ENCODE measurements at regions not wholly inside any gene's neighbourhood (a gene's known extent, or its start where the extent isn't known, plus 50 kb on each side); places are given as distances from the start of the nearest gene placed in this dataset.
A peak's percentile ranks its signal among the peaks of the same experiment; 100 is the strongest.

DNA sequence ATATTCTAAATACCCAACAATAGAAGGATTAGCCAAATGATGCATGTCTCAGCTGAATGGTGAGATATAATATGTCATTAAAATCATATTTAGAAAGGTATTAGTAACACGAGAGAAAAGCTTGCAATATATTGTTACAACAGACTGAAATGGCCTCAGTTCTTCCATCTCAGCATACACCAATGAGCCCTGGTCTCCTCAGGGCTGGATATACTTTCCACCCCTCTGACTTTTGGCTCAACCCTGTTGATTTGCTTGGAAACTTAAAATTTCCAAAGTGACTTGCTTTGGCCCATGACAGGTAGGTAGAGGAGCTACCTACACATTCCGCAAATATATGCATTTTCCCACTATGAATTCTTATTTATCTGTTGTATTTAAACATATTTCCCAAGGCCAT is 908.1 kb upstream of the TMEM132C start:
- DNase-seq = no peak

DNA sequence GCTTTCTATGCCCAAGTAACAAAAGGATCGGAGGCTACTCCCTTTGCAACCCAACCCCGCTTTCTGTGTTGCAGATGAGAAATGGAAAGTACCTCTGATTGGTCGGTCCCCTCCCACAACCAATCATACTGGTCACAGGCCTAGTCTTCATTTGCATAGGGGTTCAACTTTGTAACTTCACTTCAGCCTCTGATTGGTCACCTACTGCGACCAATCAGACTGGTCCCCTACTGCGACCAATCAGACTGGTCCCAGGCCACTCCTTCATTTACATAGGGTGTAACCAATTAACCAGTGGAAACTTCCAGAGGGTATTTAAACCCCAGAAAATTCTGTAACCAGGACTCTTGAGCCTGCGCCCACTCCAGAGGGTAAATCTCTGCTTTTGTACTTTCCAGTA is 906.4 kb upstream of the TMEM132C start:
- DNase-seq = no peak

DNA sequence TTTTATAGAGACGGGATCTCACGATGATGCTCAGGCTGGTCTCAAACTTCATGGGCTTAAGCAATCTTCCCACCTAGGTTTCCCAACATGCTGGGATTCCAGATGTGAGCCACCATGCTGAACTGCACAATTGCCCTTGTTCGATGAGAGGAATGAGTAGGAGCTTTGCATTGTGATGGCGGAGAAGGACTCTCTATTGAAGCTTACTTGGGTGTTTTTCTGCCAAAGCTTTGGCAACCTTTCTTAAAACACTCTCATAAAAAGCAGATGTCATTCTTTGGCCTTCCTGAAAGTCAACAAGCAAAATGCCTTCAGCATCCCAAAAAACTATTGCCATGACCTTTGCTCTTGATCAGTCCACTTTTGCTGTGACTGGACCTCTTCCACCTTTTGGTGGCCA is 904.8 kb upstream of the TMEM132C start:
- no peak for DNase-seq

DNA sequence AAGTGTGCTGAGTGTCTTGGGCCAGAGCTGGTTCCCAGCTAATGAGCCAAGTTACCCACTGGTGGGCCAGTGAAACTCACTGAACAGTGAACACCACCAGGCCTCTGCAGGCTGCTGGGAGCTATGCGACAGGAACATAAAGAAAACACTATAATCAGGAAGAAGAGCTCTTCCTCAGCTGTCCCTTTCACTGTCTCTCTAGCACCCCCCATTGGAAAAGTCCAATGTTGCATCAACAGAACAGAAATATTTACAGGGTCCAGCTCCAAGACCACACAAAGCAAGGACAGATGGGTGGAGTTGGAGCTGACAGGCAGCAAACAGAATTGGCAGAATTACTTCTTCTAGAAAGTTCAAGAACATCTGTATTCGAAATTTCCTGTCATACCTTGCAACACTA is 903.6 kb upstream of the TMEM132C start:
- peak; percentile 8 for DNase-seq

DNA sequence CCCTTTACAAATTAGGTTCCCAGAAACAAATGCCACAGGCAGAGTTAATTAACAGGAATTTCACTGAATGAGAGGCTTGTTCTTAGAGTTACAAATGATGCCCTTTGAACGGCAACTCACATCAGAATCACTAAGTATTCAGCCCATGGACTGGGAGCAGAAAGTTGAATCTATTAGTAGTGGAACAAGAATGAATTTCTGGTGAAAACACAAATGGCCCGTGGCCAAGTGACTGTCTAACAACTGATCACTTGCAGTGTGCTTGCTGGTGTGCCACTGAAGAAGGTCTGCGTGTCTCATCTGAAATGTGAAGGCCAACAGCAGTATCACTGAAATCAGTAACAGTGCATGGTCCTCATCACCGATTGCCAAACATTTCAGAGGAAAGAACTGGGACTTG is 893.4 kb upstream of the TMEM132C start:
- DNase-seq = no peak

DNA sequence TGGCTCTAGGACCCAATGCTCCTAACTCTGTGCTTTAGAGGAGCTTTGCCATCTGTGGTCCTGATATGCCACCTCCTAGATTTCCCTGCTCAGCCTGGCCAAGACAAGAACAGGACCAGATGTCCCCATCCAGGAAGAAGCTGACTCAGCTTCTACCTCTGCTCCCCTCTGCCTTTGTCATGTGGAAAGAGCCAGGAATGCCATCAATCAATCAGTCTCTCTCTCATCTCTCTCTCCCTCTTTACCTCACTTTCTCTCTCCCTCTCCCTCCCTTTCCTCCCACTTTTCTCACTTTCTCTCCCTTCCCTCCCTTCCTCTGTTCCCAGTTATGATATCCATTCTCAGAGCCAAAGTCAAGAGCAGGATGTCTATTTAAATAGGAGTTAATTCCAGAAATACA is 892.5 kb upstream of the TMEM132C start:
- no peak for DNase-seq

DNA sequence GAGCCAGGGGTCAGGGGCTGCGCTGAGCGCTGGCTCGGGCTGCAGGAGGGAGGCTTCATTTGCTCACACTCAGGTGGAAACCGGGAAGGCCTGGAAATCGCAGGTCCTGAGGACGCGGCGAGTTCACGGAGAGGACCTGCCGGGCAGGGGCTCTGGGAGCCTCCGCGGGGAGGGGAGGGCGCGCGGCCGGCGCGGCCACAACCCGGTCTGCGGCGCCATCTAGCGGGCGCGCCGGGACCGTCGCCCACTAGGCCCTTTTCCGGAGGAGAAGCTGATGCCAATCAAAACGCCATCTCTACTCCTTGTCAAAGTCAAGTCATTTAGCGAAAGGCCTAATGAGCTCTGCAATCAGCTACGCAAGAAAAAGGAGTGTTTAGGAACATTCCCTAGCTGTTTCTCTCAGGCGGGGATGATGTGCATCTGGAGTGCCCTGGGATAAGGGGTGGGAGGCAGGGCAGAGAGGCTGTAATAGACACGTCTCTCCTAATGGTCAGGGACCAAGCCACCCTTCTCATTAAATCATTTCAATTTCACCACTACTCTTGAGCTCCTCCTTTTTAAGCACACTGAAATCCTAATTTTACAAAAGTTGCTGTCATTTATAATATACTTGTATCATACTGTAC is 885.8 kb upstream of the TMEM132C start:
- DNase-seq = peak; percentile 51

DNA sequence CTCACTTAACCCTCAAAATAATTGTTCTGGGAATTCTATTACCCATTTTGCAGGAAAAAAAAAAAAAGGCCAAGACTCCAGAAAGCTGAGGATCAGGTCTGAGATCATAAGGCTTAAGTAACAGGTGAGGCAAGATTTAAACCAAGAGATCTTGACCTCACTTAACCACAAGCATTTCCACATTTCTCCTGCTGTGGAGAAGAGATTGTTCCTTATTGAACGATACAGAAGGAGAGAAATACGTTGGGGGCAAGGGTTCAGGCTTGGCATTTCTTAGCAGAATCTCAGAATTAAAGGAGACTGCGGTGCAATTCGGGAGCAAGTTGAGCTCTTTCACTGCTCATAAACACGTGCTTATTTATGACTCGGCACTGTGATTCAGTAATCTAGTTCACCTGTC is 885.3 kb upstream of the TMEM132C start:
- no peak for DNase-seq

DNA sequence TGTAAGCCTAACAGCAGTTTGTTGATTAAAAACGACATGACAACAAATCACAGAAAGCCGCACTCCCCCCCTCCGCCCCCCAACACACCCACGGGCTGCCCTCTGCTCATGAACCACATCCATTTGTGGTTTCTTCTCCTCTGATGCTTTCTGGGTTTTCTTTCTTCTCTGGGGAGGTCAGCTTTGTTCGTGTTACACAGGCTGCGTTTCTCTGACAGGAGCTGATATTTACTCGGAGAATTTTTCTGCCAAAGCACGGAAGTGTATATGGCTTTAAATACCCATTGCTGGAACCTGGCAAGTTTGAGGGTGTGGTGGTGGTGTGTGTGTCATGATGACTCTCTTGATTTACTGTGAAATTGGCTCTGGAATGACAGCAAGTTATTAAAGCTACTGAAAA is 883.7 kb upstream of the TMEM132C start:
- no peak for DNase-seq

DNA sequence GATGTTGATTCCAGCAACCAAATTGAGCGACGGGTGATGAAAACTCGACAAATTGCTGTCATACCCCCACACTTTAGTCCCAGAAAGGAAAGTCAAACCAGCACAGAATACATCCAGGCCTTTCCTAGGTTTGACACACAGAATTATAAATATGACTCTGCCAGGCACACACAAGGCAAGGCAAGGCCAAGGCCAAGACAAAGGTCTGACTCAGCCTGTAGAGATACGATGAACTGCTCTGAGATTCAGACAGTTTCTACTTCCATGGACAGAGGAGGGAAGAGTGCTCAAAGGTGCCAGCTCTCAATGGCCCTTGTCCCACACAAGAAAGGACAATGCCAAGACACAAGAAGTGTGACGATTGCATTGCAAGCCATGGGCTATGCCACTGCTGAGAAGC is 880.2 kb upstream of the TMEM132C start:
- no peak for DNase-seq

DNA sequence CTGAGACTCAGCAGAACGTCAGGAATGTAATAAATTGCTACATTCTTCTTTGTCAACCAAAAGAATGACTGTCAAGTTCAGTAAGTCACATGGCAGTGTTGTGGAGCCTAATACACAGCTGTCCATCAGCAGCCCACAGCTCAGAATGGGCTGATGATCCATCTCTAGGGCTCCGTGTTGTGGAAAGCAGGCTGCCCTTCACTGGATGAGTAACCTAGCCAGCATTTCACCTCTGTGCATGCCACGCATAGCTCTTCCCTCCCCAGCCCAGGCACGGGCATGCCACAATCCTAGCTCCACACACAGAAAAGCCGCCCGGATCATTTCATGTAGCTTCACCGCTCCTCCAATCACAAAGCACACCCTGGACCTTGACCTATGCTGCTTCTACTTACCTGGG is 878.0 kb upstream of the TMEM132C start:
- DNase-seq = no peak

DNA sequence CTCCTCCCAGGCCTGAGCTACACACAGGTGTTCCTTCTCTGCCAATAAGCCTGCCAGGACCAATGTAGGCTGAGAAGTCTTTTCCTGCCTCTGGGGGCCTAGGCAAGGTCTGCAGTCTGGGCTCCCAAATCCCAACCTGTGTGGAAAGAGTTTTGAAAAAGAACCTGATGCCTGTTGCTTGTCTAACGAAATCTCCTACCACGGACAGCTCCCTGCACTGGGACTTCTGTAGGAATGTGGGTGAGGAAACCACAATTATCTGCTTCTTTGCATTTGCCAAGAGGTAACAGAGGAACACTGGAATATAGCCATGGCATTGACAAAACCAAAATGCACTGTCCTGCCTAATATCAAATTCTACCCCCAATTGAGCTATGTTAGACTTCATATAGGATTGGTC is 877.0 kb upstream of the TMEM132C start:
- DNase-seq = no peak

DNA sequence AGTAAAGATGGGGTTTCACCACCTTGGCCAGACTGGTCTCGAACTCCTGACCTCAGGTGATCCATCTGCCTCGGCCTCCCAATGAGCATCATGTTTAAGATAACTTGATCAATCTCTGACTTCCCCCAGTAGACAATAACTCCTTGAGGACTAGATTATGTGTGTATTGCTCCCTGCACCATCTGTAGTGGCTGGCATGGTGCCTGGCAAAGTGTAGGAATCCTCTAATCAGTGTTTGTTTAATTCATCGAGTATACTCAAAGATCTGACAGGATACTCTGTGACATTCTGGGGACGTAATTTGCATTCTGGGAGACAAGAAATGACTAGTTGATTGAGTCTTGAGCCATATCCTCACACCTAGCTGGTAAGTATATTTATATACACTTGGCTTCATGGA is 873.5 kb upstream of the TMEM132C start:
- DNase-seq = no peak

DNA sequence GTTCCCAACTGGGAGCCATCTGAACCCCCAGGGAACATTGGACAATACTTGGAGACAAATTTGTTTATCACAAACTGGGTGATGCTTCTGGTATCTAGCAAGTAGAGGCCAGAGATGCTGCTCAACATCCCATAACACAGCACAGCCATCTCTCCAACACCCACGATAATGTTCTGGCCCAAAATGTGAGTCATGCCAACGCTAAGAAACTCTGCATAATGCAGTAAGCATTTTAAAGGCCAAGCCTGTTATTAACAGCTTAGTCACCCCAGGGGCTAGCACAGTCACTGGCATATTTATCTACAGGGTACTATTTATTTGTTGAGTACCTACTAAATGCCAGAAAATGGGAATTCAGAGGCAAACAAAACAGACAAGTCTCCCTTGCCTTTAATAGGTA is 873.1 kb upstream of the TMEM132C start:
- DNase-seq = no peak

DNA sequence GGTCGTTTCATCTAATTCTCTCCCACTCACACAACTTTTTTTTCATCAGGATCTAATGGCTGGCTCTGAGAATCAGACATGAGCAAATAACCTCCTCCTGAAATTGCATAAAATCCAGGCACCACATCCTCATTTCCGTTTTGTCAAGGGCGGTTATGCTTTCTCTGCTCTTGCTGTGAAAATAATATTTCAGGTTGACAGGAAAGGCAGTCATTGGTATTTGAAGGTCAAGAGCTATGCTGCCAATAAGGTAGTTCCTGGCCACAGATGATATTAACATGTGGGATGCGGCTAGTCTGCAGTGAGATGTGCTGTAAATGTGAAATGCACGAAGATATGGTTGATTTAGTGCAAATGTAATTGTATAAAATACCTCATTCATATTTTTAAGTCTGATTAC is 870.2 kb upstream of the TMEM132C start:
- DNase-seq = no peak

DNA sequence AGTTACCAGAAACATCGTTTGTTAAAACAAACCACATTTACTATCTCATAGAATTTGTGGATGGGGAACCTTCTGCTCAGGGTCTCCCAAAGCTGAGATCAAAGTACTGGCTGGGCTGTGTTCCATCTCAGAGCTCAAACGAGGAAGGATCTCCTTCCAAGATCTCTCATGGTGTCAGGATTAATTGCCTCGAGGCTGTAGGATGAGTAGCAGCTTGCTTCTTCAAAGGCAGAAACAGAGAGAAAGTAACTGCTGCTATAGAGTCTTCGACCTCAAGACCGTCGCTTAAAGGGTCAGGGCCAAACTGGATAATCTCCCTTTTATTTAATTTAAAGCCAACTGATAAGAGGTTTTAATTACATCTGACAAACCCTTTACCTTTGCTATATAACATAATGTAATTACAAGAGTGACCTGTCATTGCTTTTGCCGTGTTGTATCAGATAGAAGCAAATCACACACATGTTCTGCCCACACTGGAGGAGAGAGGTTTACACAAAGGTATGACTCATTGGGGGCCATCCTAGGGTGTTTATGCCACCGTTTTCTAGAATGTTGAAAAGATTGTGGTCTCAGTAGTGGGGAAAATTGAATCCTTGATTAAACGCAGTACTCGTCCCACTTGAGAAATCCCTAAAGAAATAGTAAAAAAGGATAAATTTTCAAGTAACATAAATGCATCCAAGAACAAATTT is 868.8 kb upstream of the TMEM132C start:
- DNase-seq = no peak

DNA sequence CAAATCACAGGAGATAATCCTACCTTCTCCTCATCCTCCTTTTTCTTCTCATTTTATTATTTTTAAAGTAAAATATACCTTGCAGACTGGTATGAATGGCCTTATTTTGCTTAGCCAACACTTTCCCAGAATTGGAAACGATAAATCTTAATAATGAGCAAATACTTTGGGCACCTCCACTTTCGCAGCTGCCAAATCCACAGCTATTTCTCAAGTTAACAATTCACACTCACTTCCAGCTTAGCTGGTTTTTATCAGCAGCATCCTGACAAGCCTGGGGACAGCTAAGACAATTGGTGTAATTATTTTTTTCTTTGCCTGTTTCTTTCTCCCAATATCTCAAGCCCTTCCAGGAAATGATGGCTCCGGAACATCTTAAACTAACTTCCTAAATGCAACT is 867.5 kb upstream of the TMEM132C start:
- no peak for DNase-seq

DNA sequence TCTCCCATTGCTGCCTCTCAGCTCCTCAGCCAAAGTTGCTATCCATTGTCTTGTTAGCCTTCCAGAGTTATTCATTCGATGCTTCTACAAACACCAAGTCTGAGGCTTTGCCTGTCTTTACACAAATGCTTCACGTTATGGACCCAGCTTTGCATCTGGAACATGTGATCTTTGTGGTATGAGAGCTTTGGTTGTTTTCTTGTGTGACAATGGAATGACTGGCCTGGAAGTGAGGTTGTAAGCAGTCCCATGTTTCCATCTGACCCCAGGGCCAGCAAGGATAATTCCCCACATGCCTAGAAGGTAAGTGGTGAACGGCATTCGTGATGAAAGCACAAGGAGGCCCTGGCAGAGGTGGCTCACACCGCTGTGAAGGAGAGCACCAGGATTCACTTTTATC is 866.7 kb upstream of the TMEM132C start:
- no peak for DNase-seq

DNA sequence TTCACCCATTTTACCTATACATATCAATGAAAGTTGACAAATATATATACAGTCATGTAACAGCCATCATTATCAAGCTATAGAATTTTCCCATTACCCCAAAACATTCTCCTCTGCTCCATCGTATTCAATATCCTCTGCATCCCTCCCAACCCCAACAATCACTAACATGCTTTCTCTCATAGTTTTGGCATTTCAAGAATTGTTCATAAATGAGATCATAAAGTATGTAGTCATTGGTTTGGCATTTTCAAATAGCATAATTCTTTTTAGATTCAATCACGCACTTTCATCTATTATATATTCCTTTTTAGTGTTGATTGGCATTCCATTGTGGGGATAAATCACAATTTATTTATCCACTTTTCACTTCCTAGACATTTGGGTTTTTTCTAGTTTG is 866.0 kb upstream of the TMEM132C start:
- DNase-seq = no peak

DNA sequence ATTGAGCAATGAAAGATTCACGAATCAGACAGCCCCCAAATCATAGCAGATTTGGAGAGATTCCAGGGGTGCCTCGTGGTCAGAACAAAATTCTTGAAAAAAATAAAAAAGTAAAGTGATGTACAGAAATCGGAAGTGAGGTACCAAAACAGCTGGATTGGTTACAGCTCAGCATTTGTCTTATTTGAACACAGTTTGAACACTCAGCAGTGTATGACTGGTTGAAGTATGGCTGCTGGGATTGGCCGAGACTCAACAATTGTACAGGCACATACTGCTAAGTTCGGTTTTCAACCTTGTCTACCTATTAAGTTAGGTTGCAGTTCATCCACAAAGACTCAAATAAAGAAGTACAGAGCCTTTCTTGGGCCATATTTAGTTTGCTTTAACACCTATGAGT is 865.4 kb upstream of the TMEM132C start:
- no peak for DNase-seq

DNA sequence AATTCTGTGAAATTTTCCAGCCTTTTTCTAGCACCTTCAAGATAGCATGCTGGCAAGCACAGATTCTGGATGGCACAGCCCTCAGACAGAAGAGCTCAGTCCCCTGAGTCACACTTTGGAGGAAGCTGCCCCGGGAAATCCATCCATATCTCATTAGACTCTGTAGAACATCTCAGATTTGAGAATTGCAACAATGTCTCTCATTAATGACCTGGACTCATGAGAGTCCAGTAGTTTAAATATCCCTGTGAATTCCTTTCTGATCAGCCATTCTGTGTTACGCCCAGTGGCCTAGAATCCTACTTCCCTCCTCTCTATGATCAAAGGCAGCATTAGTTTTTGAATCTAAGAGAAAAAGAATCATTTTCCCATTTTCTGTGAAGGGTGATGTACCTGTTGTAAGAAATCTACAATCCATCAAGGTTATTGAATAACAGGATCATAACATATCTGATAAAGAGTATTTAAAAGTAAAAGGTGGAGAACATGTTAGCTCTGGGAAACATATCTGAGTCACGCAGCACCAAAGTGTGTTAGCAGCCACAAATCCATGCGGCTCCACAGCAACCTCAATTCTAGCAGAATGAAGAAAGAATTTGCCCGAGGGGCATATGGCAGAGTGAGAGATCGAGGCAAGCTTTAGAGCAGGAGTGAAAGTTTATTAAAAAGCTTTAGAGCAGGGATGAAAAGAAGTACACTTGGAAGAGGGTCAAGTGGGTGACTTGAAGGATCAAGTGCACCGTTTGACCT is 855.6 kb upstream of the TMEM132C start:
- no peak for DNase-seq

DNA sequence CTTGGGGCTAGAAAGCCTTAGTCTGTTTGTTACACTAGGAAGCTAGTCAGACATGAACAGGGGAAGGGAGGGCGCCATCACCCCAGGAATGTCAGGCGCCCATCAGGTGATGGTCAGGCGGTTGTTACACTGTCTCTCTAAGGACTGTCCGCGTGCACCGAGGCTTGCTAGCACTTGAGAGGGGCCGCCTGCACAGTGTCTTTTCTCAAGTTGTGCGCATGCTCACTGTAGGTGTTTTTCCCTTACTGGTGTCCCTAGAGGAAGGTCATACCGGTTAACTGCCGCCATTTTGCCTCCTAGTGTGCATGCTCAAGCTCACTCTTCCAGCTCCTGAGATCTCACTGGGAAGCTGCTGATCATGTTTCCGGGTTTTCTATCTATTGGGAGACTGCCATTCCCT is 855.0 kb upstream of the TMEM132C start:
- DNase-seq = no peak

DNA sequence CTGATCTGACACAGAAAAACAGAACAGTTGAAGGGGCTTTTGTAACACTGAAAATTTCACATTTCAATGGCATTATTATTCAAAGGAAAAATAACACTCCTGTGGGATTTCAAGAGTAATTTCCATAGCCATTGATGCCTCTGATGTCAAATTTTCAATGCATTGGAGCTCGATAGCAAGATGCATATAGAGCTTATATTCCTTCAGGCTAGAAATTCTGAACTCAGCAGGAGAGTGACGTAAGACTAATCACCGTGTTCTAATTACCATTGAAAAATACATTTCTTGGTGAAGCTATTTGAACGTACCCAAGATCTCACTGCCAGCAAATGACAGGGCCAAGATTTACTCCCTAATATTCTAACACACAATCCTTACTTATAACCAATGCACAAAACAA is 854.1 kb upstream of the TMEM132C start:
- DNase-seq = no peak

DNA sequence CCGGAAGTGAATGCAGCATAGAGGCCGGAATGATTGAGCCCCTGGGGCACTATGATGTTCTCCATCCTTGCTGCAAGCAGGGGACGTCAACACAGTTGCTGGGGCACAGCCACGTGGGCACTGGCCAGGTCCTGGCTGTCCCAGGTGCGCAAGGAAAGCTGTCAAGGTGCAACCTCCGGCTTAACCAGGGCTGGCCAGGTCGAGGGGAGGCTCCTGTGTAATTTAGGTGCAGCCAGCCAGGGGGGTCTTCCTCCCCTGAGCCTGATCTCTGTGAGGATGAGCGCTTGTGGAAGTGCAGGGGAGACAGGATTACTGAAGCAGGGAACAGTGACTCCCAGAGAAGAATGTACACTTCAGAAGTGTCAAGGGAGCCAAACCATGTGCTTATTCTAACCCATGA is 852.8 kb upstream of the TMEM132C start:
- no peak for DNase-seq

DNA sequence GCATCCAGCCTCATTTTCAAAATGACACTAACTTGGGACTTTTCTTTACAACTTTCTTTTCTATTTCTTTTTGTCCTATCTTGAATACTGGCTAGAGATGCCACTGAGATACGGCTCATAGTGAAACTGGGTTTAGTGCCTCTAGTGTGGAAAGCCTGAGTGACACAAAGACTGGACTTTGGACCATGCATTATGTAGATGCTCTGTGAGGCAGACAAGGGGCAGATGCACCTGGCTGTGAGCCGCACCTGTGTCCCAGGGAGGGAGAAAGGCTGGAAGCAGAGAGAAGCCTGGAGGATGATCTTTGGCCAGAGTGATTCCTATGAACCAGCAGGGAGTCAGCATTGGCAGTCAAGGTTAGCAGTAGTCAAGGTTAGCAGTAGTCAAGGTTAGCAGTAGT is 852.3 kb upstream of the TMEM132C start:
- no peak for DNase-seq

Measured in hematopoietic multipotent progenitor cell treated with erythropoietin and hydrocortisone succinate and interleukin-3 and kit ligand, for 6 days (in vitro differentiated cells).